ENCODE measurements at regions not wholly inside any gene's neighbourhood (a gene's known extent, or its start where the extent isn't known, plus 50 kb on each side); places are given as distances from the start of the nearest gene placed in this dataset.

- no peak for DNase-seq
- no peaks in the 10 kb centered on the region for H3K36me3 ChIP-seq (replicated peaks in 1 of 2)
- intact Hi-C loops (cut with DNase I), result no loop called here
- H3K27me3 ChIP-seq, result peaks cover 3% of the 10 kb centered on the region
- no peaks in the 10 kb centered on the region for H3K4me1 ChIP-seq (replicated peaks in 1 of 2)
- H3K4me3 ChIP-seq, result no peak overlapping the region
- WGBS, 4 donors, result 68 to 80% (median 75%) methylated on average over 4 of the region's 4 CpGs
- no peak overlapping the region for H3K27ac ChIP-seq
- H3K9me3 ChIP-seq (replicated peaks in 1 of 3), result no peaks in the 10 kb centered on the region
- no peak for TF ChIP-seq CTCF (IDR thresholded peaks at IDR 0.05)
- TF ChIP-seq POLR2A (IDR thresholded peaks at IDR 0.05), result no peak
These were observed 110.0 kb upstream of the PAX6 start for GRCh38 chr11:31921081-31921480.

GRCh38 chr11:31919175-31919574 is 108.1 kb upstream of the PAX6 start:
- Histone ChIP-seq H3K27me3 (peaks cover 3% of the 10 kb centered on the region), H3K36me3 (replicated peaks in 1 of 2) (no peaks in the 10 kb centered on the region), H3K4me1 (replicated peaks in 1 of 2) (no peaks in the 10 kb centered on the region), H3K27ac (no peak overlapping the region), H3K4me3 (no peak overlapping the region), H3K9me3 (replicated peaks in 1 of 3) (no peaks in the 10 kb centered on the region)
- 68 to 82% (median 78%) methylated on average over 5 of the region's 5 CpGs for WGBS, 4 donors
- no peak for DNase-seq
- intact Hi-C loops (cut with DNase I), result no loop called here
- TF ChIP-seq POLR2A (IDR thresholded peaks at IDR 0.05) (no peak), CTCF (IDR thresholded peaks at IDR 0.05) (no peak)

GRCh38 chr11:31915867-31916266 is 104.7 kb upstream of the PAX6 start:
- Histone ChIP-seq H3K4me3 (no peak overlapping the region), H3K4me1 (replicated peaks in 1 of 2) (no peaks in the 10 kb centered on the region), H3K27me3 (peaks cover 3% of the 10 kb centered on the region), H3K27ac (no peak overlapping the region), H3K36me3 (replicated peaks in 1 of 2) (no peaks in the 10 kb centered on the region), H3K9me3 (replicated peaks in 1 of 3) (no peaks in the 10 kb centered on the region)
- TF ChIP-seq CTCF (IDR thresholded peaks at IDR 0.05) (no peak), POLR2A (IDR thresholded peaks at IDR 0.05) (no peak)
- DNase-seq, result no peak
- intact Hi-C loops (cut with DNase I), result no loop called here
- WGBS, 4 donors, result 73 to 100% (median 90%) methylated on average over 1 of the region's 1 CpG

GRCh38 chr11:31913985-31914384 is 102.9 kb upstream of the PAX6 start:
- no peak for TF ChIP-seq POLR2A (IDR thresholded peaks at IDR 0.05)
- no peak for TF ChIP-seq CTCF (IDR thresholded peaks at IDR 0.05)
- WGBS, 4 donors, result 36 to 74% (median 54%) methylated on average over 1 of the region's 1 CpG
- Histone ChIP-seq H3K9me3 (replicated peaks in 1 of 3) (no peaks in the 10 kb centered on the region), H3K4me3 (no peak overlapping the region), H3K27me3 (peaks cover 3% of the 10 kb centered on the region), H3K27ac (no peak overlapping the region), H3K4me1 (replicated peaks in 1 of 2) (no peaks in the 10 kb centered on the region), H3K36me3 (replicated peaks in 1 of 2) (no peaks in the 10 kb centered on the region)
- intact Hi-C loops (cut with DNase I), result no loop called here
- DNase-seq, result no peak

All from adrenal gland (tissue), 9 donors.